GM23338 (cell line): ENCODE measurements at regions not wholly inside any gene's neighbourhood (a gene's known extent, or its start where the extent isn't known, plus 50 kb on each side); places are given as distances from the start of the nearest gene placed in this dataset.

ENCODE experiments used
- ATAC-seq: fragments of 200-7000 bp; cut with Tn5 transposase; 3 replicates; pipeline ENCODE4 v1.9.1; 2020
- DNase-seq: peaks from one replicate; pipeline ENCODE4 v3.0.0-alpha.2; 2015; ENCODE audit warnings: low spot score
- H2AFZ ChIP-seq: fragments of 200-600 bp; sonication (generic); 2 replicates; pipeline ENCODE4 v1.8.0; 2016; ENCODE audit warnings: antibody characterized with exemption, mild to moderate bottlenecking, moderate library complexity
- H3F3A ChIP-seq: fragments of 200-600 bp; sonication (generic); replicated peaks from 2 replicates; pipeline ENCODE4 v1.8.0; 2017; ENCODE audit warnings: antibody characterized with exemption, mixed run types, low read depth
- H3K27ac ChIP-seq: fragments of 200-600 bp; sonication (generic); 2 replicates; pipeline ENCODE4 v1.6.1; 2016; ENCODE audit warnings: low read depth
- H3K27me3 ChIP-seq: fragments of 200-600 bp; sonication (generic); 2 replicates; pipeline ENCODE4 v1.8.0; 2016; ENCODE audit warnings: mild to moderate bottlenecking, mixed run types, moderate library complexity; ENCODE audit not compliant: insufficient read depth
- H3K36me3 ChIP-seq: fragments of 200-600 bp; sonication (generic); 2 replicates; pipeline ENCODE4 v1.8.0; 2016; ENCODE audit warnings: mild to moderate bottlenecking; ENCODE audit not compliant: insufficient read depth
- H3K4me1 ChIP-seq: fragments of 200-600 bp; sonication (generic); 2 replicates; pipeline ENCODE4 v1.8.0; 2016; ENCODE audit warnings: mild to moderate bottlenecking, moderate library complexity; ENCODE audit not compliant: insufficient read depth
- H3K4me2 ChIP-seq: fragments of 200-600 bp; sonication (generic); 2 replicates; pipeline ENCODE4 v1.7.1; 2017; ENCODE audit warnings: mixed run types
- H3K4me3 ChIP-seq: fragments of 200-600 bp; sonication (generic); 2 replicates; pipeline ENCODE4 v1.6.1; 2016; ENCODE audit warnings: mixed run types
- H3K79me2 ChIP-seq: fragments of 200-600 bp; sonication (generic); replicated peaks from 2 replicates; pipeline ENCODE4 v1.8.0; 2017; ENCODE audit warnings: mild to moderate bottlenecking; ENCODE audit not compliant: insufficient read depth
- H3K9me2 ChIP-seq: fragments of 200-600 bp; sonication (generic); 2 replicates; pipeline ENCODE4 v1.8.0; 2017; ENCODE audit not compliant: insufficient read depth
- H4K20me1 ChIP-seq: fragments of 200-600 bp; sonication (generic); replicated peaks from 2 replicates; pipeline ENCODE4 v1.8.0; 2017; ENCODE audit warnings: mild to moderate bottlenecking; ENCODE audit not compliant: insufficient read depth
- H3K27ac Mint-ChIP-seq: 2 replicates; pipeline ENCODE4 v1.8.0; 2020; ENCODE audit warnings: inconsistent platforms, mild to moderate bottlenecking, moderate library complexity, mixed read lengths
- H3K27me3 Mint-ChIP-seq: 3 replicates; pipeline ENCODE4 v1.8.0; 2022; ENCODE audit warnings: low read depth, mild to moderate bottlenecking, moderate library complexity, mixed read lengths, inconsistent platforms; ENCODE audit not compliant: insufficient read depth, poor library complexity
- H3K36me3 Mint-ChIP-seq: 3 replicates; pipeline ENCODE4 v1.8.0; 2021; ENCODE audit warnings: low read depth, mild to moderate bottlenecking, inconsistent platforms, moderate library complexity, mixed read lengths
- H3K4me1 Mint-ChIP-seq: 3 replicates; pipeline ENCODE4 v1.8.0; 2020; ENCODE audit warnings: mild to moderate bottlenecking, inconsistent platforms, mixed read lengths
- H3K4me3 Mint-ChIP-seq: 3 replicates; pipeline ENCODE4 v1.8.0; 2021; ENCODE audit warnings: moderate library complexity, mild to moderate bottlenecking, inconsistent platforms, mixed read lengths
- H3K9me3 Mint-ChIP-seq: 3 replicates; pipeline ENCODE4 v1.8.0; 2020; ENCODE audit warnings: moderate library complexity, mild to moderate bottlenecking, inconsistent platforms, mixed read lengths
- CREB1 ChIP-seq: fragments of 250-450 bp; sonication (Bioruptor Pico); IDR thresholded peaks from 2 replicates; pipeline ENCODE4 v1.5.0; 2020; ENCODE audit warnings: low read depth, mild to moderate bottlenecking, moderate library complexity
- EZH2 ChIP-seq: fragments of 200-600 bp; sonication (generic); IDR thresholded peaks from one replicate; pipeline ENCODE4 v1.8.0; 2017; ENCODE audit warnings: antibody characterized with exemption, mild to moderate bottlenecking, low read depth; ENCODE audit not compliant: unreplicated experiment
- EZH2phosphoT487 ChIP-seq: fragments of 200-600 bp; sonication (generic); IDR thresholded peaks from one replicate; pipeline ENCODE4 v1.8.1; 2018; ENCODE audit warnings: antibody characterized with exemption; ENCODE audit not compliant: unreplicated experiment
- JUNB ChIP-seq: IDR thresholded peaks from one replicate; pipeline ENCODE4 v1.6.1; 2016; ENCODE audit warnings: antibody characterized with exemption; ENCODE audit not compliant: unreplicated experiment
- NANOG ChIP-seq: IDR thresholded peaks from 2 replicates; pipeline ENCODE4 v1.6.1; 2016; ENCODE audit warnings: antibody characterized with exemption, borderline replicate concordance
- POLR2AphosphoS5 ChIP-seq: IDR thresholded peaks from 2 replicates; pipeline ENCODE4 v1.6.1; 2016; ENCODE audit warnings: antibody characterized with exemption, low read depth
- STAT1 ChIP-seq: IDR thresholded peaks from one replicate; pipeline ENCODE4 v1.6.1; 2016; ENCODE audit warnings: antibody characterized with exemption; ENCODE audit not compliant: unreplicated experiment
- ZNF114 ChIP-seq: fragments of 250-450 bp; sonication (Bioruptor Pico); IDR thresholded peaks from 2 replicates; pipeline ENCODE4 v1.5.0; 2020; ENCODE audit warnings: mild to moderate bottlenecking, moderate library complexity
- ZNF331 ChIP-seq: fragments of 250-450 bp; sonication (Bioruptor Pico); IDR thresholded peaks from 2 replicates; pipeline ENCODE4 v1.5.0; 2020; ENCODE audit warnings: low read depth, mild to moderate bottlenecking, moderate library complexity
- TF ChIP-seq, protein P1 (sequence below): IDR thresholded peaks from one replicate; pipeline ENCODE4 v1.6.1; 2018; ENCODE audit warnings: antibody characterized with exemption; ENCODE audit not compliant: unreplicated experiment
- TF ChIP-seq, protein P2 (sequence below), 2 experiments: fragments of 200-600 bp in 1 of 2; sonication (generic) in 1 of 2; conservative IDR thresholded peaks; 2 replicates each; pipeline versions ENCODE4 v1.5.1 to v1.6.1; 2016 to 2017; ENCODE audit warnings: antibody characterized with exemption in 2 of 2, low read depth in 2 of 2, mild to moderate bottlenecking in 2 of 2, moderate library complexity in 1 of 2
- TF ChIP-seq, protein P3 (sequence below): IDR thresholded peaks from 2 replicates; pipeline ENCODE4 v1.6.1; 2016; ENCODE audit warnings: antibody characterized with exemption
- TF ChIP-seq, protein P4 (sequence below): fragments of 250-450 bp; sonication (Bioruptor Pico); IDR thresholded peaks from 2 replicates; pipeline ENCODE4 v1.5.0; 2020; ENCODE audit warnings: mild to moderate bottlenecking, moderate library complexity

DNA sequence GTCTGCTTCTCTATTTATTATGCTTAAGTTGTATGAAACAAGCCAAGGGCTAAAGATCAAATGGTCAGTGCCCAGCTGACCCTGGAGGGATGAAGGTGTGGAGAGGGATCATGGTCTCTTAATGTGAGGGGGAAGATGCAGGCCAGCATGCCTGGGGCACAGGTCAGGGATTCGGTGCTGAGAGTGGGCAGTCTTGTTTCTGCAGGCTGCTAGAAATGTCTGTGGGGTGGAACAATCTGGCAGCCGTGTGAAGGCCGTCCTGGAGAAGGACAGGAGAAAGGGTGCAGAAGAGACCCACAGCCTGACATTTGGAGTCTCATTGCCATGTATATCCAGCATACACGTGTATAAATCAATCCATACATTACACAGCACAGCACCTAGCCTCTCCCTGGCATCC lies 258.3 kb upstream of the MOCS1 start:
- TF ChIP-seq ZNF114 (no peak), JUNB (no peak), NANOG (no peak), EZH2 (no peak), CREB1 (CRISPR knock-in tag) (no peak), STAT1 (no peak), EZH2phosphoT487 (no peak), POLR2AphosphoS5 (no peak), ZNF331 (CRISPR knock-in tag) (no peak)
- TF ChIP-seq, protein P1, sequence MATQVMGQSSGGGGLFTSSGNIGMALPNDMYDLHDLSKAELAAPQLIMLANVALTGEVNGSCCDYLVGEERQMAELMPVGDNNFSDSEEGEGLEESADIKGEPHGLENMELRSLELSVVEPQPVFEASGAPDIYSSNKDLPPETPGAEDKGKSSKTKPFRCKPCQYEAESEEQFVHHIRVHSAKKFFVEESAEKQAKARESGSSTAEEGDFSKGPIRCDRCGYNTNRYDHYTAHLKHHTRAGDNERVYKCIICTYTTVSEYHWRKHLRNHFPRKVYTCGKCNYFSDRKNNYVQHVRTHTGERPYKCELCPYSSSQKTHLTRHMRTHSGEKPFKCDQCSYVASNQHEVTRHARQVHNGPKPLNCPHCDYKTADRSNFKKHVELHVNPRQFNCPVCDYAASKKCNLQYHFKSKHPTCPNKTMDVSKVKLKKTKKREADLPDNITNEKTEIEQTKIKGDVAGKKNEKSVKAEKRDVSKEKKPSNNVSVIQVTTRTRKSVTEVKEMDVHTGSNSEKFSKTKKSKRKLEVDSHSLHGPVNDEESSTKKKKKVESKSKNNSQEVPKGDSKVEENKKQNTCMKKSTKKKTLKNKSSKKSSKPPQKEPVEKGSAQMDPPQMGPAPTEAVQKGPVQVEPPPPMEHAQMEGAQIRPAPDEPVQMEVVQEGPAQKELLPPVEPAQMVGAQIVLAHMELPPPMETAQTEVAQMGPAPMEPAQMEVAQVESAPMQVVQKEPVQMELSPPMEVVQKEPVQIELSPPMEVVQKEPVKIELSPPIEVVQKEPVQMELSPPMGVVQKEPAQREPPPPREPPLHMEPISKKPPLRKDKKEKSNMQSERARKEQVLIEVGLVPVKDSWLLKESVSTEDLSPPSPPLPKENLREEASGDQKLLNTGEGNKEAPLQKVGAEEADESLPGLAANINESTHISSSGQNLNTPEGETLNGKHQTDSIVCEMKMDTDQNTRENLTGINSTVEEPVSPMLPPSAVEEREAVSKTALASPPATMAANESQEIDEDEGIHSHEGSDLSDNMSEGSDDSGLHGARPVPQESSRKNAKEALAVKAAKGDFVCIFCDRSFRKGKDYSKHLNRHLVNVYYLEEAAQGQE = no peak
- TF ChIP-seq, protein P2, sequence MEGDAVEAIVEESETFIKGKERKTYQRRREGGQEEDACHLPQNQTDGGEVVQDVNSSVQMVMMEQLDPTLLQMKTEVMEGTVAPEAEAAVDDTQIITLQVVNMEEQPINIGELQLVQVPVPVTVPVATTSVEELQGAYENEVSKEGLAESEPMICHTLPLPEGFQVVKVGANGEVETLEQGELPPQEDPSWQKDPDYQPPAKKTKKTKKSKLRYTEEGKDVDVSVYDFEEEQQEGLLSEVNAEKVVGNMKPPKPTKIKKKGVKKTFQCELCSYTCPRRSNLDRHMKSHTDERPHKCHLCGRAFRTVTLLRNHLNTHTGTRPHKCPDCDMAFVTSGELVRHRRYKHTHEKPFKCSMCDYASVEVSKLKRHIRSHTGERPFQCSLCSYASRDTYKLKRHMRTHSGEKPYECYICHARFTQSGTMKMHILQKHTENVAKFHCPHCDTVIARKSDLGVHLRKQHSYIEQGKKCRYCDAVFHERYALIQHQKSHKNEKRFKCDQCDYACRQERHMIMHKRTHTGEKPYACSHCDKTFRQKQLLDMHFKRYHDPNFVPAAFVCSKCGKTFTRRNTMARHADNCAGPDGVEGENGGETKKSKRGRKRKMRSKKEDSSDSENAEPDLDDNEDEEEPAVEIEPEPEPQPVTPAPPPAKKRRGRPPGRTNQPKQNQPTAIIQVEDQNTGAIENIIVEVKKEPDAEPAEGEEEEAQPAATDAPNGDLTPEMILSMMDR (conservative IDR thresholded peaks at IDR 0.05; ENCODE audit: low read depth in 2 of 2) = no peak
- TF ChIP-seq, protein P3, sequence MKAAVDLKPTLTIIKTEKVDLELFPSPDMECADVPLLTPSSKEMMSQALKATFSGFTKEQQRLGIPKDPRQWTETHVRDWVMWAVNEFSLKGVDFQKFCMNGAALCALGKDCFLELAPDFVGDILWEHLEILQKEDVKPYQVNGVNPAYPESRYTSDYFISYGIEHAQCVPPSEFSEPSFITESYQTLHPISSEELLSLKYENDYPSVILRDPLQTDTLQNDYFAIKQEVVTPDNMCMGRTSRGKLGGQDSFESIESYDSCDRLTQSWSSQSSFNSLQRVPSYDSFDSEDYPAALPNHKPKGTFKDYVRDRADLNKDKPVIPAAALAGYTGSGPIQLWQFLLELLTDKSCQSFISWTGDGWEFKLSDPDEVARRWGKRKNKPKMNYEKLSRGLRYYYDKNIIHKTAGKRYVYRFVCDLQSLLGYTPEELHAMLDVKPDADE = no peak
- TF ChIP-seq, protein P4, sequence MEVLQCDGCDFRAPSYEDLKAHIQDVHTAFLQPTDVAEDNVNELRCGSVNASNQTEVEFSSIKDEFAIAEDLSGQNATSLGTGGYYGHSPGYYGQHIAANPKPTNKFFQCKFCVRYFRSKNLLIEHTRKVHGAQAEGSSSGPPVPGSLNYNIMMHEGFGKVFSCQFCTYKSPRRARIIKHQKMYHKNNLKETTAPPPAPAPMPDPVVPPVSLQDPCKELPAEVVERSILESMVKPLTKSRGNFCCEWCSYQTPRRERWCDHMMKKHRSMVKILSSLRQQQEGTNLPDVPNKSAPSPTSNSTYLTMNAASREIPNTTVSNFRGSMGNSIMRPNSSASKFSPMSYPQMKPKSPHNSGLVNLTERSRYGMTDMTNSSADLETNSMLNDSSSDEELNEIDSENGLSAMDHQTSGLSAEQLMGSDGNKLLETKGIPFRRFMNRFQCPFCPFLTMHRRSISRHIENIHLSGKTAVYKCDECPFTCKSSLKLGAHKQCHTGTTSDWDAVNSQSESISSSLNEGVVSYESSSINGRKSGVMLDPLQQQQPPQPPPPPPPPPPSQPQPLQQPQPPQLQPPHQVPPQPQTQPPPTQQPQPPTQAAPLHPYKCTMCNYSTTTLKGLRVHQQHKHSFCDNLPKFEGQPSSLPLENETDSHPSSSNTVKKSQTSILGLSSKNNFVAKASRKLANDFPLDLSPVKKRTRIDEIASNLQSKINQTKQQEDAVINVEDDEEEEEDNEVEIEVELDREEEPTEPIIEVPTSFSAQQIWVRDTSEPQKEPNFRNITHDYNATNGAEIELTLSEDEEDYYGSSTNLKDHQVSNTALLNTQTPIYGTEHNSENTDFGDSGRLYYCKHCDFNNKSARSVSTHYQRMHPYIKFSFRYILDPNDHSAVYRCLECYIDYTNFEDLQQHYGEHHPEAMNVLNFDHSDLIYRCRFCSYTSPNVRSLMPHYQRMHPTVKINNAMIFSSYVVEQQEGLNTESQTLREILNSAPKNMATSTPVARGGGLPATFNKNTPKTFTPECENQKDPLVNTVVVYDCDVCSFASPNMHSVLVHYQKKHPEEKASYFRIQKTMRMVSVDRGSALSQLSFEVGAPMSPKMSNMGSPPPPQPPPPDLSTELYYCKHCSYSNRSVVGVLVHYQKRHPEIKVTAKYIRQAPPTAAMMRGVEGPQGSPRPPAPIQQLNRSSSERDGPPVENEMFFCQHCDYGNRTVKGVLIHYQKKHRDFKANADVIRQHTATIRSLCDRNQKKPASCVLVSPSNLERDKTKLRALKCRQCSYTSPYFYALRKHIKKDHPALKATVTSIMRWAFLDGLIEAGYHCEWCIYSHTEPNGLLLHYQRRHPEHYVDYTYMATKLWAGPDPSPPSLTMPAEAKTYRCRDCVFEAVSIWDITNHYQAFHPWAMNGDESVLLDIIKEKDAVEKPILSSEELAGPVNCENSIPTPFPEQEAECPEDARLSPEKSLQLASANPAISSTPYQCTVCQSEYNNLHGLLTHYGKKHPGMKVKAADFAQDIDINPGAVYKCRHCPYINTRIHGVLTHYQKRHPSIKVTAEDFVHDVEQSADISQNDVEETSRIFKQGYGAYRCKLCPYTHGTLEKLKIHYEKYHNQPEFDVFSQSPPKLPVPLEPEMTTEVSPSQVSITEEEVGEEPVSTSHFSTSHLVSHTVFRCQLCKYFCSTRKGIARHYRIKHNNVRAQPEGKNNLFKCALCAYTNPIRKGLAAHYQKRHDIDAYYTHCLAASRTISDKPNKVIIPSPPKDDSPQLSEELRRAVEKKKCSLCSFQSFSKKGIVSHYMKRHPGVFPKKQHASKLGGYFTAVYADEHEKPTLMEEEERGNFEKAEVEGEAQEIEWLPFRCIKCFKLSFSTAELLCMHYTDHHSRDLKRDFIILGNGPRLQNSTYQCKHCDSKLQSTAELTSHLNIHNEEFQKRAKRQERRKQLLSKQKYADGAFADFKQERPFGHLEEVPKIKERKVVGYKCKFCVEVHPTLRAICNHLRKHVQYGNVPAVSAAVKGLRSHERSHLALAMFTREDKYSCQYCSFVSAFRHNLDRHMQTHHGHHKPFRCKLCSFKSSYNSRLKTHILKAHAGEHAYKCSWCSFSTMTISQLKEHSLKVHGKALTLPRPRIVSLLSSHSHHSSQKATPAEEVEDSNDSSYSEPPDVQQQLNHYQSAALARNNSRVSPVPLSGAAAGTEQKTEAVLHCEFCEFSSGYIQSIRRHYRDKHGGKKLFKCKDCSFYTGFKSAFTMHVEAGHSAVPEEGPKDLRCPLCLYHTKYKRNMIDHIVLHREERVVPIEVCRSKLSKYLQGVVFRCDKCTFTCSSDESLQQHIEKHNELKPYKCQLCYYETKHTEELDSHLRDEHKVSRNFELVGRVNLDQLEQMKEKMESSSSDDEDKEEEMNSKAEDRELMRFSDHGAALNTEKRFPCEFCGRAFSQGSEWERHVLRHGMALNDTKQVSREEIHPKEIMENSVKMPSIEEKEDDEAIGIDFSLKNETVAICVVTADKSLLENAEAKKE = no peak
- Histone ChIP-seq H4K20me1 (no peaks in the 10 kb centered on the region), H2AFZ (no peak overlapping the region), H3K27ac (no peak overlapping the region), H3K9me2 (no peaks in the 10 kb centered on the region), H3K4me3 (no peak overlapping the region), H3K79me2 (no peaks in the 10 kb centered on the region), H3K4me2 (no peak overlapping the region), H3K27me3 (no peaks in the 10 kb centered on the region), H3K36me3 (no peaks in the 10 kb centered on the region), H3F3A (no peaks in the 10 kb centered on the region), H3K4me1 (peaks cover 6% of the 10 kb centered on the region)
- H3K4me1 Mint-ChIP-seq = peaks cover 8% of the 10 kb centered on the region
- peaks cover 3% of the 10 kb centered on the region for H3K27me3 Mint-ChIP-seq
- no peaks in the 10 kb centered on the region for H3K36me3 Mint-ChIP-seq
- no peak overlapping the region for H3K4me3 Mint-ChIP-seq
- no peak for ATAC-seq
- no peaks in the 10 kb centered on the region for H3K9me3 Mint-ChIP-seq
- no peak for DNase-seq
- H3K27ac Mint-ChIP-seq = no peak overlapping the region
